ENCODE measurements at regions not wholly inside any gene's neighbourhood (a gene's known extent, or its start where the extent isn't known, plus 50 kb on each side); places are given as distances from the start of the nearest gene placed in this dataset.
"Not testable (repeated sequence)": the region's sequence is repeated elsewhere in the genome, so short reads cannot be mapped to it uniquely, and the experiment has no call there.

GRCh38 chr15:20355256-20355868 is 186.2 kb downstream of the GOLGA6L6 start:
- DNase-seq (ENCODE audit: low read depth, low spot score) (no peak), ATAC-seq (no peak)
- no peak overlapping the region for H3K4me3 ChIP-seq (replicated peaks in 1 of 2; ENCODE audit: low read depth in 1 of 2, low read length in 2 of 2)

GRCh38 chr15:20354884-20355223 is 186.7 kb downstream of the GOLGA6L6 start:
- POLR2A ChIA-PET; H3K4me1 ChIP-seq (ENCODE audit: control insufficient read depth in 1 of 2, insufficient read depth in 2 of 2, low read length in 2 of 2); H3K27me3 ChIP-seq (ENCODE audit: insufficient read depth, low read length); H3K4me2 ChIP-seq (ENCODE audit: low read length); intact Hi-C loops (cut with micrococcal nuclease); ATAC-seq; CTCF ChIA-PET; H3K4me3 ChIP-seq (replicated peaks in 1 of 2; ENCODE audit: low read depth in 1 of 2, low read length in 2 of 2); H3K9me2 ChIP-seq (ENCODE audit: insufficient read depth); BruUV-seq (replicated peaks); H3K36me3 ChIP-seq (ENCODE audit: control insufficient read depth in 1 of 2, insufficient read depth in 2 of 2, low read length in 2 of 2); H3K79me2 ChIP-seq (ENCODE audit: insufficient read depth, low read length); RAD21 ChIA-PET (ENCODE audit: low non-redundant PET in 1 of 2, low total read pairs in 2 of 2, uncharacterized antibody in 2 of 2, unreplicated experiment in 2 of 2); H3K27ac ChIP-seq (ENCODE audit: low read depth, low read length); DNase-seq (ENCODE audit: low read depth, low spot score); H2AFZ ChIP-seq (ENCODE audit: low read depth, low read length, poor library complexity, severe bottlenecking); H3K9ac ChIP-seq (ENCODE audit: low read length); H4K20me1 ChIP-seq (ENCODE audit: insufficient read depth): not testable (repeated sequence)
- peaks cover 66 to 82% of the 10 kb centered on the region in 2 experiments; a peak in 3 of 4 replicates for H3K9me3 ChIP-seq (ENCODE audit: control insufficient read depth in 1 of 2, insufficient read depth in 1 of 2, low read depth in 1 of 2, low read length in 2 of 2)

More at GRCh38 chr15:20355256-20355868, 186.2 kb downstream of the GOLGA6L6 start:
- Histone ChIP-seq H3K9me2 (ENCODE audit: insufficient read depth) (no peaks in the 10 kb centered on the region), H3K9ac (ENCODE audit: low read length) (no peak overlapping the region), H3K27me3 (ENCODE audit: insufficient read depth, low read length) (no peaks in the 10 kb centered on the region), H3K9me3 (ENCODE audit: control insufficient read depth in 1 of 2, insufficient read depth in 1 of 2, low read depth in 1 of 2, low read length in 2 of 2) (peaks cover 61 to 82% of the 10 kb centered on the region in 2 experiments; a peak in 3 of 4 replicates), H3K27ac (ENCODE audit: low read depth, low read length) (no peak overlapping the region), H3K36me3 (ENCODE audit: control insufficient read depth in 1 of 2, insufficient read depth in 2 of 2, low read length in 2 of 2) (no peaks in the 10 kb centered on the region), H2AFZ (ENCODE audit: low read depth, low read length, poor library complexity, severe bottlenecking) (no peak overlapping the region), H3K79me2 (ENCODE audit: insufficient read depth, low read length) (no peaks in the 10 kb centered on the region), H4K20me1 (ENCODE audit: insufficient read depth) (no peaks in the 10 kb centered on the region), H3K4me2 (ENCODE audit: low read length) (no peak overlapping the region), H3K4me1 (ENCODE audit: control insufficient read depth in 1 of 2, insufficient read depth in 2 of 2, low read length in 2 of 2) (peaks cover 0 to 3% of the 10 kb centered on the region in 2 experiments; a peak in 1 of 4 replicates)
- TF ChIP-seq YY1 (IDR thresholded peaks at IDR 0.05; ENCODE audit: extremely low read depth, insufficient replicate concordance, low read depth, low read length) (no peak), EZH2 (IDR thresholded peaks at IDR 0.05) (no peak), ELF1 (IDR thresholded peaks at IDR 0.05; ENCODE audit: borderline replicate concordance, low read depth) (no peak), FOSL1 (IDR thresholded peaks at IDR 0.05; ENCODE audit: low read depth) (no peak)
- RAD21 ChIA-PET (ENCODE audit: low non-redundant PET in 1 of 2, low total read pairs in 2 of 2, uncharacterized antibody in 2 of 2, unreplicated experiment in 2 of 2): no interaction called here
- POLR2A ChIA-PET: no interaction called here
- intact Hi-C loops (cut with micrococcal nuclease): no loop called here
- no TSS peak for BruUV-seq (replicated peaks)
- CTCF ChIA-PET: interaction anchor here (1.4 kb wide), 1 partner anchor 930 kb away, joined by 4 read pairs; no protein-coding TSS in a partner anchor

Measured in HCT116 (cell line).